Middle frontal gyrus (tissue), 1 donor: ENCODE measurements at regions not wholly inside any gene's neighbourhood (a gene's known extent, or its start where the extent isn't known, plus 50 kb on each side); places are given as distances from the start of the nearest gene placed in this dataset.
"Not testable (repeated sequence)": the region's sequence is repeated elsewhere in the genome, so short reads cannot be mapped to it uniquely, and the experiment has no call there.

Source experiments
- DNase-seq: peaks from one replicate; pipeline ENCODE4 v3.0.0-alpha.2; 2015; ENCODE audit warnings: low spot score; ENCODE audit errors: extremely low spot score

GRCh38 chr9:36462245-36462644, 62.2 kb upstream of the RNF38 start:
- DNase-seq = no peak

- DNase-seq = no peak
Observed at GRCh38 chr9:36461323-36461722, 61.3 kb upstream of the RNF38 start.

DNA sequence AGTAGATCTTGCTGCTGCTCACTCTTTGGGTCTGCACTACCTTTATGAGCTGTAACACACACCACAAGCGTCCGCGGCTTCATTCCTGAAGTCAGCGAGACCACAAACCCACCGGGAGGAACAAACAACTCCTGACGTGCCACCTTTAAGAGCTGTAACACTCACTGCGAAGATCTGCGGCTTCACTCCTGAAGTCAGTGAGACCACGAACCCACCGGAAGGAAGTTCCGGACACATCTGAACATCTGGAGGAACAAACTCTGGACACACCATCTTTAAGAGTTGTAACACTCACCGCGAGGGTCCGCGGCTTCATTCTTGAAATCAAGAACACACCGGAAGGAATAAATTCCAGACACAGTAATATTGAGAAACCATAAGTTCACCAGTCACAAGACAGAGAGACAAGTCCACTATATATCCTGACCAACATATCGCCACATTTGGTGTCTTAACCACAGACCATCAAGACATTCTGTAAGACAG, 58.4 kb upstream of the RNF38 start:
- DNase-seq = not testable (repeated sequence)

- no peak for DNase-seq
Observed at GRCh38 chr9:36457836-36458429, 57.9 kb upstream of the RNF38 start.

GRCh38 chr9:36456480-36457065, 56.5 kb upstream of the RNF38 start:
- DNase-seq = no peak

GRCh38 chr9:36451949-36452348, 51.9 kb upstream of the RNF38 start:
- no peak for DNase-seq

- DNase-seq = peak; percentile 51
Observed at GRCh38 chr9:36450110-36450732, 50.2 kb upstream of the RNF38 start.
